Ishikawa (cell line): ENCODE measurements at regions not wholly inside any gene's neighbourhood (a gene's known extent, or its start where the extent isn't known, plus 50 kb on each side); places are given as distances from the start of the nearest gene placed in this dataset.

Experiments
- EGR1 ChIP-seq: IDR thresholded peaks from 2 replicates; pipeline ENCODE4 v1.6.1; 2012
- FOXM1 ChIP-seq: IDR thresholded peaks from 2 replicates; pipeline ENCODE4 v1.6.1; 2012; ENCODE audit warnings: low read depth, borderline replicate concordance
- TAF1 ChIP-seq: IDR thresholded peaks from 2 replicates; pipeline ENCODE4 v1.6.1; 2012; ENCODE audit warnings: low read depth, mild to moderate bottlenecking
- TEAD4 ChIP-seq: IDR thresholded peaks from 2 replicates; pipeline ENCODE4 v1.6.1; 2012
- ZBTB7A ChIP-seq: IDR thresholded peaks from 2 replicates; pipeline ENCODE4 v1.6.1; 2012; ENCODE audit warnings: low read depth

DNA sequence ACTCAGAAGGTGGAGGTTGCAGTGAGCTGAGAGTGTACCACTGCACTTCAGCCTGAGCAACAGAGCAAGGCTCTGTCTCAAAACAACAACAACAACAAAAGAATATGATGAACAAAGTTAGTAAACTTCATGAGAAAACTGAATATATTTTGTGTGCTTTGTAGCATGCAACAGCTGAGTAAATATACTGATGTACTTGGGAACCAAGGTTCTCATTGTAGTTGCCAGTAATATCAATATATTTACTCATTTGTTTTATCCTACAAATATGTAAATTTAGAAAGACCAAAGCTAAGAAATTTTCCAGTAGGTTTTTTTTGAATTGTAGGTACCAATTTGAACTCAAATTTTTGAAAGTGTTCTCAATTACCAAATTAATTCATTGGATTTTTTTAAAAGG, 127.2 kb downstream of the IPO8 start:
- TF ChIP-seq ZBTB7A = no peak
- no peak for TF ChIP-seq FOXM1
- no peak for TF ChIP-seq TEAD4
- TF ChIP-seq EGR1 = no peak
- TF ChIP-seq TAF1 = no peak
